ENCODE measurements at regions not wholly inside any gene's neighbourhood (a gene's known extent, or its start where the extent isn't known, plus 50 kb on each side); places are given as distances from the start of the nearest gene placed in this dataset.

- TF ChIP-seq EZH2 (IDR thresholded peaks at IDR 0.05; ENCODE audit: borderline replicate concordance, low read length) (no peak), CTCF (IDR thresholded peaks at IDR 0.05; ENCODE audit: low read length) (no peak)
Measured at GRCh38 chr2:198654646-198655045, 803.1 kb downstream of the SATB2 start.

Measured in OCI-LY1 (cell line).